Lower leg skin (tissue), 4 donors: ENCODE measurements at regions not wholly inside any gene's neighbourhood (a gene's known extent, or its start where the extent isn't known, plus 50 kb on each side); places are given as distances from the start of the nearest gene placed in this dataset.

Experiments
- DNase-seq, 2 donors: peaks; one replicate each; pipeline ENCODE4 v3.0.0-alpha.2; 2019; ENCODE audit warnings: low spot score in 2 of 2
- H3K4me3 ChIP-seq: fragments of 200-600 bp; sonication (generic); 2 replicates; pipeline ENCODE4 v1.5.1; 2017; ENCODE audit warnings: mild to moderate bottlenecking, low read depth; ENCODE audit not compliant: poor library complexity, severe bottlenecking
- POLR2A ChIP-seq, 2 donors: fragments of 450-650 bp; IDR thresholded peaks; one replicate each; pipeline ENCODE4 v1.6.1; 2016 to 2017; ENCODE audit warnings: antibody characterized with exemption in 2 of 2, mild to moderate bottlenecking in 1 of 2, moderate library complexity in 1 of 2
- WGBS, 2 donors: methylation state at CpG; one replicate each; pipeline ENCODE4 v1.1.5; 2018; 5-methylcytosine and 5-hydroxymethylcytosine counted together
- intact Hi-C: fragments of 100-400 bp; cut with DNase I; formaldehyde crosslinking; loops from one replicate; pipeline ENCODE4 v1.15.0; 2023; ENCODE audit warnings: low total_unique reads
- TF ChIP-seq, protein P1 (sequence below), 3 donors: fragments of 450-650 bp; IDR thresholded peaks; one replicate each; pipeline ENCODE4 v1.5.1; 2016; ENCODE audit warnings: antibody characterized with exemption in 3 of 3, mild to moderate bottlenecking in 3 of 3, moderate library complexity in 2 of 3

DNA sequence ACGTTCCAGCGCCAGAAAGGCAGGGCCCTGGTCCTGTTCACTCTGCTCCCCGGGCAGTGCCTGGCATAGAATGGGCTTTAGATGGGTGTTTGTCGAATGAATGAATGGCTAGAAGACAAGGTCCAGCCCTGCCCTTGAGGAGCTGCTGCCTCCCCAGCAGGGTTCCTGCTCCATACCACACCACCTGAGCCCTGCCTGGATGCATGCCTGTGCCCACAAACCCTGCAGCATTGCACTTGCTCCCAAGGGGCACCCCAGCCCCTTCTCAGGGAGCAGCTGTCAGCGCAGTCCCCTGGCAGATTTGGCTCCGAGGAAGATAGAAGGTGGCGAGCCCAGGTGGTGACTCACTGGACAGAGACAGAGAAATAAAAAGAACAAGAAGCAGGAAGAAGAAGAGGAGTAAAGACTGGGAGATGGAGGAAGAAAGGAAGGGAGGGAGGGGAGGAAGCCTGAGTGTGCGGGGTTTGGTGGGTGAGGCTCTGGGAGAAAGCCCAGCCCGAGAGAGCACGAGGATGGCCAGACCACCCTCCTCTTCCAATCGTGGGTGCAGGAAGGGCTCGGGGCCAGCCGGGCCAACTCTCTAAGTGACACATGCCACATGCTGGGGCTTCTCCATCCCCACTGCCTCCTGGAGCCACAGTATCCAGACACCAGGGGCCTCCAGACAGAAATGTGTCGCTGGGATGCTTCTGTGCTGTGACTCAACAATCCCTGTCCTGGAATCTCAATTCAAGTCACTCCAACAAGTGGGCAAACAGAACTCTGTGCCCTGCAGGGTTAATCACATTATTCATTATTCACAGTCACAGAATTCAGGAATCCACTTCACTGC lies 1474.3 kb downstream of the BRD1 start:
- intact Hi-C loops, result no loop called here
- H3K4me3 ChIP-seq, result no peak overlapping the region
- DNase-seq, result no peak
- TF ChIP-seq, protein P1, sequence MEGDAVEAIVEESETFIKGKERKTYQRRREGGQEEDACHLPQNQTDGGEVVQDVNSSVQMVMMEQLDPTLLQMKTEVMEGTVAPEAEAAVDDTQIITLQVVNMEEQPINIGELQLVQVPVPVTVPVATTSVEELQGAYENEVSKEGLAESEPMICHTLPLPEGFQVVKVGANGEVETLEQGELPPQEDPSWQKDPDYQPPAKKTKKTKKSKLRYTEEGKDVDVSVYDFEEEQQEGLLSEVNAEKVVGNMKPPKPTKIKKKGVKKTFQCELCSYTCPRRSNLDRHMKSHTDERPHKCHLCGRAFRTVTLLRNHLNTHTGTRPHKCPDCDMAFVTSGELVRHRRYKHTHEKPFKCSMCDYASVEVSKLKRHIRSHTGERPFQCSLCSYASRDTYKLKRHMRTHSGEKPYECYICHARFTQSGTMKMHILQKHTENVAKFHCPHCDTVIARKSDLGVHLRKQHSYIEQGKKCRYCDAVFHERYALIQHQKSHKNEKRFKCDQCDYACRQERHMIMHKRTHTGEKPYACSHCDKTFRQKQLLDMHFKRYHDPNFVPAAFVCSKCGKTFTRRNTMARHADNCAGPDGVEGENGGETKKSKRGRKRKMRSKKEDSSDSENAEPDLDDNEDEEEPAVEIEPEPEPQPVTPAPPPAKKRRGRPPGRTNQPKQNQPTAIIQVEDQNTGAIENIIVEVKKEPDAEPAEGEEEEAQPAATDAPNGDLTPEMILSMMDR (IDR thresholded peaks at IDR 0.05), result no peak
- no peak for TF ChIP-seq POLR2A (IDR thresholded peaks at IDR 0.05)
- 62 to 64% methylated on average over 14 of the region's 14 CpGs for WGBS, 2 donors

DNA sequence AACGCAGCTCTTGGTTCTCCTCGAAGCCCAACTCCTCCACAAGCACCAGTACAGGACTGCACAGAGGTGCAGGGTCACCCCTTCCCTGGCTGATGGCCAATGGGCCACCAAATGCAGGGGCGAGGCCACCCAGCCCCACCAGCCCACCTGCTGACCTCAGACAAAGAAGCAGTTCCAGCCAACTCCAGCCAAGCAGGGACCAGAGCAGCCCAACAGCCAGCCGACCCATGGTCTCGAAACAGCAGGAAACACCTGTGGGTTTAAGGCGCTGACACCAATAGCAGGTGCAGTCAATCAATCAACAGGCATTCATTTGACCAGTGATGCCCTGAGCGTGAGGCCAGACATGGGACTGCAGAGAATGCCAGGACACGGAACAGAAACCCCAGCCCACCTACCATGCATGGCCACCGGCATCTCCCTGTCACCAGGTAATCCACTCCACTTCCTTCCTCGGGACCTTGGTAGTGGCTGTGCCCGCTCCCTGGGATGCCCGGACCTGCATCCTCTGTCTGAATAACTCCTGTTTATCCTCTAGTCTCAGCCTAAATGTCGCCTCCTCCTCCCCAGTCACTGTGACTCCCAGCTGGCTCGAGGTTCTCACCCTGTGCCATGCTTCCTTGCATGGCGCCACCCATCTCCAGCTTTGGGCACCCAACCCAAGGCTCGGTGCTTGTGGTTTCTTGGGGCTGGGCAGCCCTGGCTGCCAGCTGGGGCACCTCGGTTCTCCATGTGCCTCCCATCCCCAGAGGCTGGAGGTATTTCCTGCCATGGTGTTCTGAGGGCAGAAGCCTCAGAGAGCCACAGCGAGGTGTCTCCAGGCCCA lies 1475.4 kb downstream of the BRD1 start:
- TF ChIP-seq, protein P1 (IDR thresholded peaks at IDR 0.05), result no peak
- TF ChIP-seq POLR2A (IDR thresholded peaks at IDR 0.05), result no peak
- DNase-seq, result no peak
- intact Hi-C loops, result no loop called here
- 77 to 80% methylated on average over 17 to 18 of the region's 18 CpGs for WGBS, 2 donors
- no peak overlapping the region for H3K4me3 ChIP-seq

DNA sequence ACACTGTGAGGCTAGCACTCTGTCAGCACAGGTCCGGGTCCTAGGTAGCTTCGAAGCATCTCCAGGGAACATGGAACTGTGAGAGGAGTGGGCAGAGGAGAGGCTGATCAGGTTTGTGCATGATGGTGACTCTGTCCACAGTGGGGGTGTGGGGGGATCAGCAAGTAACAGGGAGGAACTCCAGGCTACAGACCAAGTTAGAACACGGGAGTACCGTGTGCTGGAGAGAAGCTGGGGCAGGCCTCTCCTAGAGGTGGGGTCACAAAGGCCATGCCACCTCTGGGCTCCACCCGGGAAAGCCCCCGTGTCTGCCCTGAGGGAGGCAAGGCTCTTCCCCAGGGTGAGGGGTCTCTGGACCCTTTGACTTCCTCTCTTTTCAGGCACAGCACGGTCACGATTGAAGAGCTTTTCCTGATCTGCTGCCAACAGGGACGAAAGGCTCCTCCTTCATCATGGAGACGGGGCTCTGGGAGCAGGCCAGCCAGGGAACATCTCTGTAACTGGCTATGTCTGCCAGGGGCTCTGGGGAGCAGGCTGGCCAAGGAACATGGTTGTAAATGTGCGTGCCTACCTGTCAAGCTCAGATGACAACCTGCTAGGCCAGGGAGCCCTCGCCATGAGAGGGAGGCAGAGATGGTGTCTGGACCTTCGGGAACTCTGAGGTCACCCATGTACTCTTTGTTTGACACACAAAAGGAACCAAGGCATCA lies 1476.1 kb downstream of the BRD1 start:
- TF ChIP-seq, protein P1 (IDR thresholded peaks at IDR 0.05), result no peak
- WGBS, 2 donors, result 68 to 73% methylated on average over 12 to 13 of the region's 13 CpGs
- H3K4me3 ChIP-seq, result no peak overlapping the region
- DNase-seq, result no peak
- intact Hi-C loops, result no loop called here

DNA sequence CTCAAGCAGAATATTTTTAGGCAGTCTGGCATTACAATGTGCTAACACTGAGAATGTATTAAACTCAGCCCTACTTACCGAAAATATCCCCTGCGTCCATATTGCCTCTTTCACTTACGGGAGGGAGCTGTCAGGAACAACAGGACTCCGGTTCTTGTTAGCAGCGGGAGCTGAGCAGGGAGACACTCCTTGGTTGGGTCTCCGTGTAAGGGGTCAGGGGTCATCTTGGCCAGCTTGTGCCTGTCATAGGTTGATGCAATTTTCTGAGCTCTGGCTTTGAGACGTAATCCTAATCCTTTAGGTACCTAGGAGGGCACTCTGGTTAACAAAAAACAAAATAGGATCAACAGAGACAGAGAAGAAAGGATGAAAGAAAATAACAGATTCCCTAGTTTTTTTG lies 1477.2 kb downstream of the BRD1 start:
- TF ChIP-seq, protein P1 (IDR thresholded peaks at IDR 0.05), result no peak
- TF ChIP-seq POLR2A (IDR thresholded peaks at IDR 0.05), result no peak
- DNase-seq, result no peak
- intact Hi-C loops, result no loop called here
- 59 to 76% methylated on average over 7 of the region's 7 CpGs for WGBS, 2 donors
- H3K4me3 ChIP-seq, result no peak overlapping the region

DNA sequence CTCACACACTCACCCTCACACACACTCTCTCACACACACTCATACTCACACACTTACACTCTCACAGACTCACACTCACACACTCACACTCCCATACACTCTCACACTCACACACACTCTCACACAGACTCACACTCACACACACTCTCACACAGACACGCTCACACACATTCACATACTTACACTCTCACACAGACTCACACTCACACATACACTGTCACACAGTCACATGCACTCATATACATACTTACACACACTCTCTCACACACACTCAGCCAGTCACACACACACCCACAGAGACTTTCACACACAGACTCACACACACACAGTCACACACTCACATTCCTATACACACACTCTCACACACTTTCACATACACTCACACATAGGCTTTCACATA lies 1478.8 kb downstream of the BRD1 start:
- no peak for TF ChIP-seq POLR2A (IDR thresholded peaks at IDR 0.05)
- TF ChIP-seq, protein P1 (IDR thresholded peaks at IDR 0.05), result no peak
- 85 to 93% methylated on average over 1 of the region's 1 CpG for WGBS, 2 donors
- DNase-seq, result no peak
- no peak overlapping the region for H3K4me3 ChIP-seq
- intact Hi-C loops, result no loop called here
